DMS53 treated with DMSO at 0.1 percent for 48 hours (cell line): ENCODE measurements at regions not wholly inside any gene's neighbourhood (a gene's known extent, or its start where the extent isn't known, plus 50 kb on each side); places are given as distances from the start of the nearest gene placed in this dataset.

Experiments
- DNase-seq: peaks from one replicate; lab custom pipeline; 2025; ENCODE audit not compliant: unreplicated experiment; lab: John Stamatoyannopoulos, UW

- DNase-seq, result no peak
Observed at GRCh38 chr15:97525809-97526208, 434.7 kb upstream of the ARRDC4 start.

- DNase-seq, result no peak
Observed at GRCh38 chr15:97528238-97528637, 432.3 kb upstream of the ARRDC4 start.

- no peak for DNase-seq
Observed at GRCh38 chr15:97545799-97546198, 414.7 kb upstream of the ARRDC4 start.

GRCh38 chr15:97547381-97547780, 413.1 kb upstream of the ARRDC4 start:
- no peak for DNase-seq

GRCh38 chr15:97561529-97561928, 399.0 kb upstream of the ARRDC4 start:
- DNase-seq, result no peak

GRCh38 chr15:97563516-97563915, 397.0 kb upstream of the ARRDC4 start:
- DNase-seq, result no peak

GRCh38 chr15:97566961-97567360, 393.5 kb upstream of the ARRDC4 start:
- no peak for DNase-seq

GRCh38 chr15:97567411-97567810, 393.1 kb upstream of the ARRDC4 start:
- DNase-seq, result no peak

- no peak for DNase-seq
Observed at GRCh38 chr15:97576929-97577645, 383.4 kb upstream of the ARRDC4 start.

GRCh38 chr15:97585408-97585807, 375.1 kb upstream of the ARRDC4 start:
- no peak for DNase-seq

- no peak for DNase-seq
Observed at GRCh38 chr15:97592778-97593177, 367.7 kb upstream of the ARRDC4 start.

GRCh38 chr15:97597801-97598200, 362.7 kb upstream of the ARRDC4 start:
- DNase-seq, result no peak

- no peak for DNase-seq
Observed at GRCh38 chr15:97598353-97598798, 362.1 kb upstream of the ARRDC4 start.

GRCh38 chr15:97600190-97600589, 360.3 kb upstream of the ARRDC4 start:
- no peak for DNase-seq

GRCh38 chr15:97604677-97605076, 355.8 kb upstream of the ARRDC4 start:
- no peak for DNase-seq

GRCh38 chr15:97615114-97615513, 345.4 kb upstream of the ARRDC4 start:
- no peak for DNase-seq

GRCh38 chr15:97623091-97623661, 337.3 kb upstream of the ARRDC4 start:
- no peak for DNase-seq

GRCh38 chr15:97627634-97628033, 332.9 kb upstream of the ARRDC4 start:
- DNase-seq, result no peak

GRCh38 chr15:97645758-97646157, 314.7 kb upstream of the ARRDC4 start:
- DNase-seq, result no peak

GRCh38 chr15:97648728-97649127, 311.8 kb upstream of the ARRDC4 start:
- DNase-seq, result no peak

GRCh38 chr15:97652041-97652440, 308.5 kb upstream of the ARRDC4 start:
- no peak for DNase-seq

GRCh38 chr15:97652700-97653167, 307.8 kb upstream of the ARRDC4 start:
- no peak for DNase-seq

- DNase-seq, result no peak
Observed at GRCh38 chr15:97653896-97654295, 306.6 kb upstream of the ARRDC4 start.
